ENCODE measurements at regions not wholly inside any gene's neighbourhood (a gene's known extent, or its start where the extent isn't known, plus 50 kb on each side); places are given as distances from the start of the nearest gene placed in this dataset.

GRCh38 chr1:67601955-67602354 is 83.0 kb upstream of the GADD45A start:
- no peak for TF ChIP-seq CTCF (IDR thresholded peaks at IDR 0.05)
- TF ChIP-seq POLR2A (IDR thresholded peaks at IDR 0.05) = no peak
- no peak for TF ChIP-seq POLR2AphosphoS5 (IDR thresholded peaks at IDR 0.05; ENCODE audit: insufficient read depth in 1 of 2, low read depth in 1 of 2)
